GM06990 (cell line): ENCODE measurements at regions not wholly inside any gene's neighbourhood (a gene's known extent, or its start where the extent isn't known, plus 50 kb on each side); places are given as distances from the start of the nearest gene placed in this dataset.

Experiments used
- DNase-seq: peaks from one replicate; pipeline ENCODE4 v3.0.0-alpha.2; 2011; ENCODE audit not compliant: insufficient read length; ENCODE audit errors: extremely low read depth
- H3K27me3 ChIP-seq: replicated peaks from 2 replicates; pipeline ENCODE4 v1.6.0; 2011; ENCODE audit warnings: low read length; ENCODE audit not compliant: control insufficient read depth, insufficient read depth
- H3K36me3 ChIP-seq: 2 replicates; pipeline ENCODE4 v1.5.1; 2011; ENCODE audit warnings: low read length; ENCODE audit not compliant: control insufficient read depth, insufficient read depth
- H3K4me3 ChIP-seq: replicated peaks from 2 replicates; pipeline ENCODE4 v1.5.1; 2011; ENCODE audit warnings: low read depth, mild to moderate bottlenecking, control low read depth, low read length
- CTCF ChIP-seq: IDR thresholded peaks from 2 replicates; pipeline ENCODE4 v1.5.1; 2011; ENCODE audit warnings: low read length, control low read depth, mild to moderate bottlenecking, inconsistent platforms; ENCODE audit not compliant: insufficient read depth, poor library complexity, severe bottlenecking

DNA sequence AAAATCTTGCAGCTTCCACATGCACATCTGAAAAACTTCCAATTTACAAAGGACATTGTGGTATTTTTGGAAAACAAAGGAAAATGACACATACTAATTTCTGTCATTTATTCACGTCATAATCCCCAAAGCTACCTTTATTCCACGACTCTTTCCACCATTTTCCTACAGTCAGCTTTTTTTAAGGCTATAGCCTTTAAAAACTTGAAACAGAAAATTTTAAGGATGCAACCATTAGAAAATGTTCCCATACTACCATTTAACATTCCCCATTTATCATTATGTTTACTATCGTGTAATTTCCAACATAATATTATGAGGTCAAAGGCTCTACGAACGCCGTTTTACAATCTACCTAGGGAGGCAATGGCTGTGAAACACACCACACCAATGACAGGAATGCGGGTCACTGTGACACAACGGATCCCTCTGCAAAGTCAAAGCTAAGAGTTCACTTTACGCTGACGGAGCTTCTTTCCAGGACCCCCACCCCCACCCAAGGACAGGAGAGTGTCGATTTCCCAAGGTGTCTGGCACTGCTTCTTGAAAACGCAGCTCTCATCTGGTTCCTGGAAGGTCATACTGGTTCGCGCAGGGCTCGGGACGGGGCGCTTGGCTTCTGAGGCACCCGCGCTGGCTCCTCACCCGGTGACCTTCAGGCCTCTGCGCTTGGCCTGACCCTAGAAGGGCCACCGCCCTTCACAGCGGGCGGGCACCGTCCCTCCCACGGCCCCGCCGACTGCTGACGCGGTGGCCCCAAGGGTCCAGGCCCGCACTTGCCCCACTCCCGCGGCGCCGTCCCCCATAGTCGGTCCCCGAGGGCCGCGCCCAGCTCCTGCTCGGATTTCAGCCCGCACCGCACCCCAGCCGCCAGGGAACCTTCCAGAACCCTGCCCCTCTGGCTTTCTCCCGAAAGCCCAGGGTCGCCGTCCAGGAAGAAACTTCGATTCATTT is 50.5 kb upstream of the ATF3 start:
- Histone ChIP-seq H3K4me3 (peak overlapping the region; percentile 65), H3K27me3 (no peaks in the 10 kb centered on the region), H3K36me3 (no peaks in the 10 kb centered on the region)
- DNase-seq: no peak
- no peak for TF ChIP-seq CTCF

- peak overlapping the region; percentile 65 for H3K4me3 ChIP-seq
- H3K27me3 ChIP-seq: no peaks in the 10 kb centered on the region
- no peaks in the 10 kb centered on the region for H3K36me3 ChIP-seq
- TF ChIP-seq CTCF: no peak
- DNase-seq: peak; percentile 93
Measured at GRCh38 chr1:212558693-212559480, 49.7 kb upstream of the ATF3 start.
